Sigmoid colon (tissue), 3 donors: ENCODE measurements at regions not wholly inside any gene's neighbourhood (a gene's known extent, or its start where the extent isn't known, plus 50 kb on each side); places are given as distances from the start of the nearest gene placed in this dataset.

Experiments used
- POLR2A ChIP-seq, 2 donors: fragments of 450-650 bp; IDR thresholded peaks; one replicate each; pipeline ENCODE4 v1.6.1; 2016; ENCODE audit warnings: antibody characterized with exemption in 2 of 2, mild to moderate bottlenecking in 2 of 2, moderate library complexity in 2 of 2
- TF ChIP-seq, protein P1 (sequence below), 4 experiments: fragments of 450-650 bp in 3 of 4; fragments of 200-600 bp in 1 of 4; IDR thresholded peaks; one replicate each; pipeline ENCODE4 v1.5.1; 2016 to 2019; ENCODE audit warnings: antibody characterized with exemption in 4 of 4, mild to moderate bottlenecking in 3 of 4, moderate library complexity in 2 of 4

- TF ChIP-seq, protein P1, sequence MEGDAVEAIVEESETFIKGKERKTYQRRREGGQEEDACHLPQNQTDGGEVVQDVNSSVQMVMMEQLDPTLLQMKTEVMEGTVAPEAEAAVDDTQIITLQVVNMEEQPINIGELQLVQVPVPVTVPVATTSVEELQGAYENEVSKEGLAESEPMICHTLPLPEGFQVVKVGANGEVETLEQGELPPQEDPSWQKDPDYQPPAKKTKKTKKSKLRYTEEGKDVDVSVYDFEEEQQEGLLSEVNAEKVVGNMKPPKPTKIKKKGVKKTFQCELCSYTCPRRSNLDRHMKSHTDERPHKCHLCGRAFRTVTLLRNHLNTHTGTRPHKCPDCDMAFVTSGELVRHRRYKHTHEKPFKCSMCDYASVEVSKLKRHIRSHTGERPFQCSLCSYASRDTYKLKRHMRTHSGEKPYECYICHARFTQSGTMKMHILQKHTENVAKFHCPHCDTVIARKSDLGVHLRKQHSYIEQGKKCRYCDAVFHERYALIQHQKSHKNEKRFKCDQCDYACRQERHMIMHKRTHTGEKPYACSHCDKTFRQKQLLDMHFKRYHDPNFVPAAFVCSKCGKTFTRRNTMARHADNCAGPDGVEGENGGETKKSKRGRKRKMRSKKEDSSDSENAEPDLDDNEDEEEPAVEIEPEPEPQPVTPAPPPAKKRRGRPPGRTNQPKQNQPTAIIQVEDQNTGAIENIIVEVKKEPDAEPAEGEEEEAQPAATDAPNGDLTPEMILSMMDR (IDR thresholded peaks at IDR 0.05) = no peak
- no peak for TF ChIP-seq POLR2A (IDR thresholded peaks at IDR 0.05)
These were observed 86.6 kb upstream of the TNFSF4 start for GRCh38 chr1:173293756-173294155.
